Kidney (tissue), 13 donors: ENCODE measurements at regions not wholly inside any gene's neighbourhood (a gene's known extent, or its start where the extent isn't known, plus 50 kb on each side); places are given as distances from the start of the nearest gene placed in this dataset.

Experiments used
- DNase-seq, 5 donors: peaks; one replicate each; pipeline ENCODE4 v3.0.0-alpha.2; 2013 to 2020
- FAIRE-seq: peaks from 2 replicates; lab custom pipeline; 2012; peaks lifted over from hg19 to GRCh38; lab: Jason Lieb, UNC
- H3K27ac ChIP-seq, 2 donors: one replicate each; pipeline ENCODE4 v1.7.0; 2013; ENCODE audit warnings: low read depth in 2 of 2, low read length in 2 of 2, inconsistent platforms in 1 of 2
- H3K27me3 ChIP-seq: one replicate; pipeline ENCODE4 v1.7.1; 2013; ENCODE audit warnings: low read length, inconsistent platforms; ENCODE audit not compliant: control insufficient read depth, insufficient read depth
- H3K36me3 ChIP-seq, 3 donors: one replicate each; pipeline versions ENCODE4 v1.7.0 to v1.7.1; 2013; ENCODE audit warnings: low read length in 3 of 3, control low read depth in 1 of 3, inconsistent platforms in 1 of 3; ENCODE audit not compliant: insufficient read depth in 3 of 3, control insufficient read depth in 2 of 3
- H3K4me1 ChIP-seq, 3 donors: one replicate each; pipeline versions ENCODE4 v1.7.0 to v1.7.1; 2013; ENCODE audit warnings: low read length in 3 of 3, inconsistent platforms in 1 of 3, low read depth in 1 of 3; ENCODE audit not compliant: control insufficient read depth in 2 of 3, insufficient read depth in 2 of 3
- H3K4me3 ChIP-seq, 3 donors: one replicate each; pipeline versions ENCODE4 v1.7.0 to v1.8.1; 2013; ENCODE audit warnings: low read length in 3 of 3, control low read depth in 1 of 3, inconsistent platforms in 1 of 3
- H3K9ac ChIP-seq, 3 donors: one replicate each; pipeline versions ENCODE4 v1.7.0 to v1.7.1; 2013; ENCODE audit warnings: low read length in 3 of 3, control low read depth in 1 of 3, inconsistent platforms in 1 of 3
- H3K9me3 ChIP-seq, 3 donors: one replicate each; pipeline versions ENCODE4 v1.7.0 to v1.7.1; 2013; ENCODE audit warnings: low read length in 3 of 3, control low read depth in 1 of 3, inconsistent platforms in 1 of 3; ENCODE audit not compliant: control insufficient read depth in 2 of 3, insufficient read depth in 1 of 3
- intact Hi-C: fragments of 100-400 bp; cut with DNase I; formaldehyde crosslinking; loops from one replicate; pipeline ENCODE4 v1.11.1; 2022
- TF ChIP-seq, protein P1 (sequence below): IDR thresholded peaks from 3 replicates; pipeline ENCODE4 v1.5.1; 2012; ENCODE audit warnings: mild to moderate bottlenecking, moderate library complexity, borderline replicate concordance; ENCODE audit not compliant: insufficient read depth; ENCODE audit errors: extremely low read depth
- donor health status: control.
- donor health status: control.
- donor health status: control.
- donor health status: control.
- donor health status: control.
- donor health status: DM: yes; HTN: yes; CAD: no.
- donor health status: Normal renal cell carcinoma (clear cell type).

DNA sequence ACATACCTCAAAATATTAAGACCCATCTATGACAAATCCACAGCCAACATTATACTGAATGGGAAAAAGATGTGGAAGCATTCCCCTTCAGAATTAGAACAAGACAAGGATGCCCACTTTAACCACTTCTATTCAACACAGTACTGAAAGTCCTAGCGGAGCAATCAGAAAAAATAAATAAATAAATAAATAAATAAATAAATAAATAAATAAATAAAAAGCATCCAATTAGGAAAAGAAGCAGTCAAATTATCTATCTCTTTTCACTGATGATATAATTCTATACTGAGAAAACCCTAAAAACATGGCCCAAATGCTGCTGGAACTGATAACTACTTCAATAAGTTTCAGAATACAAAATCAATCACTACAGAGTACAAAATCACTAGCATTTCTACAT, 67.5 kb downstream of the PRR32 start:
- Histone ChIP-seq H3K9me3 (no peaks in the 10 kb centered on the region), H3K4me1 (no peaks in the 10 kb centered on the region), H3K27me3 (no peaks in the 10 kb centered on the region), H3K27ac (no peak overlapping the region), H3K9ac (no peak overlapping the region), H3K36me3 (no peaks in the 10 kb centered on the region), H3K4me3 (no peak overlapping the region)
- FAIRE-seq (no peak), DNase-seq (no peak)
- TF ChIP-seq, protein P1, sequence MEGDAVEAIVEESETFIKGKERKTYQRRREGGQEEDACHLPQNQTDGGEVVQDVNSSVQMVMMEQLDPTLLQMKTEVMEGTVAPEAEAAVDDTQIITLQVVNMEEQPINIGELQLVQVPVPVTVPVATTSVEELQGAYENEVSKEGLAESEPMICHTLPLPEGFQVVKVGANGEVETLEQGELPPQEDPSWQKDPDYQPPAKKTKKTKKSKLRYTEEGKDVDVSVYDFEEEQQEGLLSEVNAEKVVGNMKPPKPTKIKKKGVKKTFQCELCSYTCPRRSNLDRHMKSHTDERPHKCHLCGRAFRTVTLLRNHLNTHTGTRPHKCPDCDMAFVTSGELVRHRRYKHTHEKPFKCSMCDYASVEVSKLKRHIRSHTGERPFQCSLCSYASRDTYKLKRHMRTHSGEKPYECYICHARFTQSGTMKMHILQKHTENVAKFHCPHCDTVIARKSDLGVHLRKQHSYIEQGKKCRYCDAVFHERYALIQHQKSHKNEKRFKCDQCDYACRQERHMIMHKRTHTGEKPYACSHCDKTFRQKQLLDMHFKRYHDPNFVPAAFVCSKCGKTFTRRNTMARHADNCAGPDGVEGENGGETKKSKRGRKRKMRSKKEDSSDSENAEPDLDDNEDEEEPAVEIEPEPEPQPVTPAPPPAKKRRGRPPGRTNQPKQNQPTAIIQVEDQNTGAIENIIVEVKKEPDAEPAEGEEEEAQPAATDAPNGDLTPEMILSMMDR: no peak
- intact Hi-C loops: no loop called here

DNA sequence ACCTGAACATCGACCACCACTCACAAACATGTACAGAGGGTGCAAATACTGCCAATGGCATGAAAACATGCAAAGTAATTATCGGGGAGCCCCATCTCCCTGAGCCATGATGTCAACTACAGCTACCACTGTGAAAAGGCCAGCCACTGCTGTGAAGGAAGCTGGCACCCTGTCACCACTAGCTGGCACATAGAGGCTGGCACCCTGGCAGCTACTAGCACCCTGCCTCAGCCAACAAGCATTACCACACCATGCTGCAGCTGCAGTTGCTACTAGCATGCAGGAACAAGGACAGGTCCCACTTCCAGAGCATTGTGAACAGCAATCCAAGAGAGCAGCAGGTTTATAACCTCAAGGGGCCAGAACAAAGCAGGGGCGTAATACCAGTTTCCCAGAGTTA, 81.4 kb downstream of the PRR32 start:
- Histone ChIP-seq H3K9me3 (no peaks in the 10 kb centered on the region), H3K4me1 (no peaks in the 10 kb centered on the region), H3K27me3 (no peaks in the 10 kb centered on the region), H3K4me3 (no peak overlapping the region), H3K9ac (no peak overlapping the region), H3K36me3 (no peaks in the 10 kb centered on the region), H3K27ac (no peak overlapping the region)
- DNase-seq (peak in 1 of 5 donors; percentile 34), FAIRE-seq (no peak)
- intact Hi-C loops: no loop called here
- TF ChIP-seq, protein P1: no peak

DNA sequence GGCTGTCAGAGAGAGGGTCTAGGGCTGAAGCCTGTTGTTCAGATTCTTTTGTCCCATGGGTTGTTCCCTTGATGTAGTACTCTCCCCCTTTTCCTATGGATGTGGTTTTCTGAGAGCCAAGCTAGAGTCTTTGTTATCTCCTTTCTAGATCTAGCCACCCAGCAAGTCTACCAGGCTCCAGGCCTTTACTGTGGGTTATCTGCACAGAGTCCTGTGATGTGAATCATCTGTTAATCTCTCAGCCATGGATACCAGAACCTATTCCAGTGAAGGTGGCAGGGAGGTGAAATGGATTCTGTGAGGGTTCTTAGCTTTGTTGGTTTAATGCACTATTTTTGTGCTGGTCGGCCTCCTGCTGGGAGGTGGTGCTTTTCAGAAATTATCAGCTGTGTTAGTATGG, 109.5 kb downstream of the PRR32 start:
- no peak overlapping the region for H3K4me3 ChIP-seq
- FAIRE-seq: no peak
- TF ChIP-seq, protein P1: no peak
- no peak overlapping the region for H3K27ac ChIP-seq
- no peaks in the 10 kb centered on the region for H3K27me3 ChIP-seq
- H3K36me3 ChIP-seq: no peaks in the 10 kb centered on the region
- H3K4me1 ChIP-seq: no peaks in the 10 kb centered on the region
- H3K9me3 ChIP-seq: no peaks in the 10 kb centered on the region
- no peak for DNase-seq
- intact Hi-C loops: no loop called here
- no peak overlapping the region for H3K9ac ChIP-seq

DNA sequence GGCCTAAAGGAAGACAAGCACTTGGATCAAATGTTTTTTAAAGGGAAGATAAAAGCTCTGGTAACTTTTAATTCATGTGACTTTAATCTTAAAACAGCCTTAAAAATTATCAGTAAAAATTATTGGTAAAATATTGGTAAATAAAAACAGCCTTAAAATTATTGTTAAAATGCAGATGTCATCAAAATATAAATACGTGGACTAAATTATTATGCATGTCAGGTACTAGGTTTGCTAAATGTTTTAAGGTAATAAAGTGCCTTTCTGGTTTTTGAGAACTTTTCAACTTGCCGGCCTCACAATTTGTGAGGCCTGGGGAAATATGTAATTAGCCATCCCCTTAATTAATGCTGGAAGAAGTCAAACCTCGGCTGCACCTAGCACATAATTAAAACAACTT, 147.7 kb downstream of the PRR32 start:
- peak; percentile 45 for FAIRE-seq
- Histone ChIP-seq H3K36me3 (no peaks in the 10 kb centered on the region), H3K9ac (no peak overlapping the region), H3K9me3 (no peaks in the 10 kb centered on the region), H3K4me3 (no peak overlapping the region), H3K27ac (no peak overlapping the region), H3K27me3 (no peaks in the 10 kb centered on the region), H3K4me1 (no peaks in the 10 kb centered on the region)
- TF ChIP-seq, protein P1: no peak
- DNase-seq: no peak
- intact Hi-C loops: no loop called here
